ENCODE measurements at regions not wholly inside any gene's neighbourhood (a gene's known extent, or its start where the extent isn't known, plus 50 kb on each side); places are given as distances from the start of the nearest gene placed in this dataset.
"Not testable (repeated sequence)": the region's sequence is repeated elsewhere in the genome, so short reads cannot be mapped to it uniquely, and the experiment has no call there.

DNA sequence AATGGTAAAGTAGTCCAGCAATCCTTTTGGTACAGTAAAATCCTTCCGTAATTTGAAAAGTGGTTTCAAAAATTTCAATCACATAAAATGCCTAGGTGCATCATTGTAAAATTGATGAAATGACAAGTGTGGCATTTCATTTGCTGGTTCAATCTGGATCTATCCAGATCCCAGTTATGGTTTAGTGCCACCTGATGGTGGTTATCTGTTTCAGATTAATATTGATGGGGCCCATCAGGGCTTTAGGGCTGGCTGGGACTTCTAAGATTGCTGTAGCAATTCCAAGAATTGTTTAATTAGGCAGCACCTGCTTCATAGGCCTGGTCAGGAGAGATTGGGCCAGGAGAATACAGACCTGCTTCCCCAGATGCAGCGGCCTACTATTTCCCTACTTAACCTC lies 55.5 kb upstream of the PIK3C3 start:
- DNase-seq (ENCODE audit: low spot score), result no peak

DNA sequence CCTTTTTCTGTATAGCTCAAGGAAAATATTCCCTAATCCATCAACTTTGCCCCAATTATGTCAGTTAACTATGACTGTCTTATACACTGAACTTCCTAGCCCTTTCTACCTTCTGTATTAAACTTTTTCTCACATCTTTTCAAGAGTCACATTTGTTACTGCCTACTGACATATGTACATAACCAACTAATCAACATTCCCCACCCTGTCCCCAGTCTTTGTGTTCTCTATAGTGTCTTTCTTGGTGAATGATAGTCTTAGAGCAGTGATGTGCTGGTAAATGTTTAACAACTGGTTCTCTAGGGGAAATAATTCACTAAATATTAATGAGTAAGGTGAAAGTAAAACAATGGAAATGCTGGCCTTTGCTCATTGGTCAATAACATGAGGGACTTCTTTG lies 61.6 kb upstream of the PIK3C3 start:
- no peak for DNase-seq (ENCODE audit: low spot score)

DNA sequence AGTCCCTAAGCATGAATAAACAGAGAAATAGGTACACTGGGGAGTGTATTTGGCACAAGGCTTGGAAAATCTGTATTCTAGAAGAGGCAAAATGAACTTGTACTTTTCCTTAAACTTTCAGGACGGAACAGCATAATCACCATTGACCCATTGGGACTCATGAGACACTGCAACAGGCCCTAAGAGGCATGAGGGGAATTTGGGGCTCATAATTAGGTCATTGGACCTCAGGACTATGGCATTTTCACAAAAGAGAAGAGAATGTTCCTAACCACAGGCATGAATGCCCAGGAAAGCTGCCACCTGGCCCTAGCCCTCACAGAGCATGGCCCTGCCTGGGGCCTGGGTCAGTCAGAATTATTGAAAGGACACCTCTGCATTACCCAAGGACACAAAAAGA lies 67.9 kb upstream of the PIK3C3 start:
- no peak for DNase-seq (ENCODE audit: low spot score)

DNA sequence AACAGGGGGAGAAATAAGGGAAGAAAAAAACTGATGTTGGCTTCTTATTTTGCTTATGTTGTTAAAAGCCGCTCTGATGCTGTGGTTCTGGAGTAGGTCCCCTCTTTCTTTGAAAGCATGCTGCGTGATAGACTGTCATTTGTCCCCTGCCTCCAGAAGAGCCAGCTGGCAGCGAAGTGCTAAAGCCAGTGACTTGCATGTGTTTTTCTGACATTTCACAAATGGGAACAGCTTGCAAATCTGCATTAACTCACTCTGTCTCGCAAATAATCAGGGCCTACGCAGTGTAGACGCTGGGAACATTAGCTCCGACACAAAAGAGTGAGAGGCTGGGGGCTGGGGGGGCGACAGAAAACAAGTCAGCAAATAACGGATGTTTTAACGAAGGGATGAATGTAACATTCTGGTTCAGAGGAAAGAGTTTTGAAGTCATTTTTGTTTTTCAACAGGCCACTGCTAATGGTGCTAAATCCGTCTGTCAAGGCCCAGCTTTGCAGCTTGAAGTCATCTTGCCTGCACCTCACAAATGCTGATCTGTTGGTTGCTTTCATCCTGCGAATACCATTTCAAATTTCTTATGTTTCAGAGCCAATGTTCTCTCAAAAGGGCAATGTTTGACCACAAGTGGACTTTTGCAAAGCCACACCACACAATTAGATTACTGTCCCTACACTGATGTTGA lies 68.8 kb upstream of the PIK3C3 start:
- DNase-seq (ENCODE audit: low spot score), result no peak

DNA sequence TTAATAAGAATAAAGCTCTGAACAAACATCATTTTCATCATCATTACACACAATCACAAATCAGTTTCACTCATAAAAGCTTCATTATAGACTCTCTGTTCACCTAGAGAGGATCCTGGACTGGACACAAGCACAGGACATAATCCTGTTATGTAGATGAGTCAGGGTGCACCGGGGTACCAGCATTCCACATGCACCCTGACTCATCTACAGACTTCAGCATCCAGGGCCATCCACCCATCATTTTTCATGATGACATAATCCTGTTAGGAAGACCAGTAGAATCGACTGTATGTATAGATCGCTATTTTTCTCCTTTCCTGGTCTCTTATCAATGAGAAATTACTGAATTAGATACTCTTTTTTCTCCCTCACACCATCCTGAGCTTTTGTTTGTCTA lies 73.7 kb upstream of the PIK3C3 start:
- DNase-seq (ENCODE audit: low spot score), result no peak

DNA sequence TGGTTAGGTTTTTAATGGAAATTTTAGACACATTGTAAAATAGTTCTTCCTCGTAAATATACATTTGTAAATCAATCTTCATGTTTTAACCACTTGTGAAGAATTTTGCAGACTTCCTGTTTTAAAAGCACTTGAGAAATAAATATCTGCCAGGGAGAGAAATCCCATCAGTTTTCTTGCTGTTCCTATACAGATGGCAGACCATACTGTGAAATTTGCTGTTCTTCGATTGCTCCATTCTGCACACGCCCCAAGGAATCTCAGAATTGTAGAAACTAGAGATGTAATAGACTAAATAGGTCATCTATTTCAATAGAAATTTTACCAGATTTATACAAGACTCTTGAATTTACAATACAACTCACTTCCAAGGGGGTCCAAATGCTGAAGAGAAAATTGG lies 75.8 kb upstream of the PIK3C3 start:
- DNase-seq (ENCODE audit: low spot score), result no peak

DNA sequence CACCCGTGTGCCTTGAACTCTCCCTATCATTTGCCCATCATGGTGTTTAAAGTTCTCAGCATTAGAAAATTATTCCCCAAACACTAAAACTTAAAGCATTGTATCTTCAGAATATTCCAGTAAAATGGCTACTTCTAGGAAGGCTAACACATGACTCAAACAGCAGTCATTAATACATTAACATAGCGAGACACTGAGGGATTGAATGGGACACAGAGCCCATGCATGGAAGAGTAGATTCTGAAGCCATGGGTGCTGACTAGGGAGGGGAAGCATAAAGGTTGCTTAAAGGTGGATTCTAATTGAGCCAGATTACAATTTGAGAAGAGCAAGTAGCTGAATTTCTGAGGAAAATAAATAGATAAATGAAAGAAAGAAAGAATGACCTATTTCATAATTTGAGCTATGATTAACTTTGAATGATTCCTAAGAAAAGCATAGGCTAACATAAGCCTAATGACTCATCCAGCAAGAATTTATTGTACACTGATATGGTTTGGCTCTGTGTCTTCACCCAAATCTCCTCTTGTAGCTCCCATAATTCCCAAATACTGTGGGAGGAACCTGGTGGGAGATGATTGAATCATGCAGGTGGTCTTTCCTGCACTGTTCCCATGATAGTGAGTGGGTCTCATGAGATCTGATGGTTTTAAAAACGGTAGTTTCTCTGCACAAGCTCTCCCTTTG lies 79.8 kb upstream of the PIK3C3 start:
- no peak for DNase-seq (ENCODE audit: low spot score)

DNA sequence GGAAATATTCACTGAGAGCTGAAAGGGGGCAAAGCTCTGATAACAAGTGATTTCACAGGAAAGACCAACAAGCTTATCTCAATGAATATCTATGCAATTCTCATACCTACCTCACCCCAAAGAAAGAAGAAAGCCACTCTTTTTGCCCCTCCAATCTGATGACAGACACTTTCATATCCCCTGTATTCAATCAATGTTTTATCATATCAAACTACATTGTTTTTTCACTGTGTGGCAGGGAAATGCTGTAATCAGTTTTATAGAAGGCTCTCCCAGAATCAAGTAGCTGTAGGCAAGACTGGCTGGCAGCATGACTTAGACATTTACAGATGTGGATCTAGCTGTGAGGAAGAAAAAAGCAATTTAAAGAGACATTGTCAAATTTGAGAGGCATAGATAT lies 81.3 kb upstream of the PIK3C3 start:
- no peak for DNase-seq (ENCODE audit: low spot score)

DNA sequence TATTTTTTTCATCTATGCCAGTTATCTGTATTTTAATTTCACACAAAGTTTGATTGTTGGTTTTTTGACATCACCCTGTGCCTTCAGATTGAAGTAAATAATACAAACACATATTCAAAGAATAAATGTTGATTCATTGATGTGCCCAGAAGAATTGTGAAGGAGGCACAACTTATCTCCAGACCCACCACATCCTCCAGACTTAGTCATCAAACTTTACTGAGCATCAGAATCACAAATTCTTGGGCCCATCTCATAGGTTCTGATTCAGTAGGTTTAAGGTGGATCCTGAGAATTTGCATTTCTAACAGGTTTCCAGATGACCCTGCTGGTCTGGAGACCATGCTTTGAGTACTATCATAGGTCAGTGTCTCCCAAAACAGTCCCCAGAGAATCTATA lies 82.8 kb upstream of the PIK3C3 start:
- DNase-seq (ENCODE audit: low spot score), result no peak

DNA sequence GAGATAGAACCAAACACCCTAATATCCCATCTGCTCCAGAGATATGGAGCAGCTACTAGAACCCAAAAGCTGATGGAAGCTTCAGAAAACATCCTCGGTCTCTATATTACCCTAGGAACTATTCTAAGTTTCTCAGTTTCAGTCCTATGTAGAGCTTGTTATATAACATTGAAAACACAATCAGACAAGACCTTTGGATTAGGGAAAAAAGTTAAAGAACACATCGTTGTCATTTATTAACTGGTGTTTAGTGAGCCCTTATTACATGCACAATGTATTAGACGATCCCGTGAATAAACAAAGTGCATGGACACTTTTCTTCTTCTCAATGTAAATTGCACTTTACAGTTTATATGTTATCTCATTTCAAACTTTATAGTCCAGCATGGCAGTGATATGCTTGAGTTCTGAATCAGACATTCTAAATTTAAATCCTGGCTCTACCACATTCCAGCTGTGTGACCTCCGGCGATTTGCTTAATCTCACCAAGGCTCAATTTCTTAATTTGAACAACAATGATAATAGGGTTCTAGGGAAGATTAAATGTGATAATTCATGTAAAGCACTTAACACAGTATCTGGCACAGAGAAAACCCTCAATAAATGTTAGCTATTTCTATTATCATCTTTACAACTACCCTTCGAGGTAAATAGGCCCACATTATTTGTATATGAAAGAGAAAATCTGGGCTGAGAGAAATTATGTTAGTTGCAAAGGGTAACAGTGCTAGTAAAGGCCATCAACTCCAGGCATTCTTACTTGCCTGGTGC lies 83.6 kb upstream of the PIK3C3 start:
- no peak for DNase-seq (ENCODE audit: low spot score)

DNA sequence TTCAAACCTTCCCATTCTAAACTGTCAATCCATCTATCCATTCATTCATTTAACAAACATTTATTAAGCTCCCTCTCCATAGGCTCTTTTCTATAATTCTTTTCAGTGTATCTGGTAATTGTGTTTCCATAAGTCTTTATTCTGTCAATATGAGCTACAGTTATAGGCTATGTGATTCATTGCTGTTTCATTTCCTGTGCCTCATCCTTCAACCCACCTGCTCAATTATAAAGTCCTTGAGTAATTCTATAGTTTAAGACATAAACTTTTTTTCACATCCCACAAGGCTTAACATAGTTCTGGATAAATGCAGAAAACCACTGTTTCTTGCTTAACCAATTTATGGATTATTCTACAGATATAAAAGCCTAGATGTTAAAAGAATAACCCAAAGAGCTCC lies 84.2 kb upstream of the PIK3C3 start:
- DNase-seq (ENCODE audit: low spot score), result no peak

DNA sequence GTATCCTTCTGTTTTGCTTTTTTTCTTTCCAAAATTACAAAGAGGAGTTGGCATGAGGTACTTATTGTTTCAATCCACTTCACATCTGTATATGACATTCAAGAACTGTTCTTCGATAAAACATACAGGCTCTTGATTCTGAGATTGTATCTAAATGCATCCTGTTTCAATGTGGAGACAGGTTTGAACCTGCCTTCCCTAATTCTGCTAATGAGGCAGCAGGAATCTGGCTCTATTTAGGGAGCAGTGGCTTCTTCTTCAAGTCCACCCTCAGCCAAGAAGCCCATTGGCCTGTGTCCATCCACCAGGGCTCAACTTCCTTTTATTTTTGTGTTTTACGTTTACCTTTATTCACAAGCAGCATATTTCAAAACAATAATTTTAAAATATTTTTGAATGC lies 84.8 kb upstream of the PIK3C3 start:
- DNase-seq (ENCODE audit: low spot score), result no peak

DNA sequence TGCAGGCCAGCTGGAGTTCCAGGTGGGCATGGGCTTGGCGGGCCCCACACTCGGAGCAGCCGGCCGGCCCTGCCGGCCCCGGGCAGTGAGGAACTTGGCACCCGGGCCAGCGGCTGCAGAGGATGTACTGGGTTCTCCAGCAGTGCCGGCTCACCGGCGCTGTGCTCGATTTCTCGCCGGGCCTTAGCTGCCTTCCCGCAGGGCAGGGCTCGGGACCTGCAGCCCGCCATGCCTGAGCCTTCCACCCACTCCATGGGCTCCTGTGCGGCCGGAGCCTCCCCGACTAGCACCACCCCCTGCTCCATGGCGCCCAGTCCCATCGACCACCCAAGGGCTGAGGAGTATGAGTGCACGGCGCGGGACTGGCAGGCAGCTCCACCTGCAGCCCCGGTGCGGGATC lies 89.2 kb upstream of the PIK3C3 start:
- not testable (repeated sequence) for DNase-seq (ENCODE audit: low spot score)

DNA sequence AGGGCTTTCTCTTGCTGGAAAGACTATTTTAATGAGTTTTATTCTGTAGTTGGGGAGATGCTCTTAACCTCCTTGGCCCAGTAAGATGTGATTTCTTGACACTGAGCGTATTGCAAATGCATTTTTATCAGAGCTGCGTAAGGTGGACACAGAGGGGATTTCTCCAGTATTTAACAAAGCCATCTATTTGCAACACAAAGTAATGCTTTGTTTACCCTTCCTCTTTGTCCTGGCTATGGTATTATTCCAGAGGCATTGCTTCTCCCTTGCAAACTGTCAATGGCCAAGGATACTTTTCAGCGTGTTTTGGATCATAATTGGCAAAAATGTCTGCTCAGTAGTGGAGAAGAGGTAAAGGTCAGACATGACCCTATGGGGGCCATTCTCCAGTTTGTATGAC lies 90.8 kb upstream of the PIK3C3 start:
- DNase-seq (ENCODE audit: low spot score), result no peak

DNA sequence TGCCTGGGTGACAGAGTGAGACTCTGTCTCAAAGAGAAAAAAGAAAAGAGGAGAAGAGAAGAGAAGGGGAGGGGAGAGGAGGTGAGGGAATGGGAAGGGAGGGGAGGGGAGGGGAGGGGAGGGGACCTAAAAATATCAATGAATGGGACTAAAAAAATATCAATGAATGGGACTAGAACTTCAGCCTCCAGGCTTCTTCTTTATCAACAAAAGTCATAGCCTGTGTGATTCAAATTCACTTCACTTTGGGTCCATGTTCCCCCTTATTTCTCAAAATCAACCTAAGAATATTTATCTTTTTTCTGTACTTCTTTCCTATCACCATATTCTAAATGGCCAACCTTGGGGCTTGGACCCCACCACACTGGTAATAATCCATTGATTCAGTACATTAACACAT lies 92.1 kb upstream of the PIK3C3 start:
- no peak for DNase-seq (ENCODE audit: low spot score)

DNA sequence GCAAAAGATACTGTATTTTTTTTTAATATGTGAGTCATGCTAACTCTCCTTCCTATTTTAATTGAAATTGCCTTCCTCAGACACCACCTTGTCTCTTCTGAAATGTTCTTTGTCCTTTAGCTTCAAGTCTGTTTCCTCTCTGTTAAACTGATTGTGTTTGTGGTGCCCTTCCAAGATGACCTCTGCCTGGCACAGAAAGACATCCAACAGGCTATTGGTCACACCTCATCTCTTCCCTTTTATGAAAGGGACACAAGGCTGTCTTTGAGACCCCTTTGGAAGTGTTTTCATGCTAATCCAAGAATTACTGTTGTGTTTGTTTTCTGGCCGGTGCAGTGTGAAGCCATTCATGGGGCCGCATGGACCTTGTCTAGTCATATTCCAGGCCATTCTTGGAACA lies 94.0 kb upstream of the PIK3C3 start:
- no peak for DNase-seq (ENCODE audit: low spot score)

DNA sequence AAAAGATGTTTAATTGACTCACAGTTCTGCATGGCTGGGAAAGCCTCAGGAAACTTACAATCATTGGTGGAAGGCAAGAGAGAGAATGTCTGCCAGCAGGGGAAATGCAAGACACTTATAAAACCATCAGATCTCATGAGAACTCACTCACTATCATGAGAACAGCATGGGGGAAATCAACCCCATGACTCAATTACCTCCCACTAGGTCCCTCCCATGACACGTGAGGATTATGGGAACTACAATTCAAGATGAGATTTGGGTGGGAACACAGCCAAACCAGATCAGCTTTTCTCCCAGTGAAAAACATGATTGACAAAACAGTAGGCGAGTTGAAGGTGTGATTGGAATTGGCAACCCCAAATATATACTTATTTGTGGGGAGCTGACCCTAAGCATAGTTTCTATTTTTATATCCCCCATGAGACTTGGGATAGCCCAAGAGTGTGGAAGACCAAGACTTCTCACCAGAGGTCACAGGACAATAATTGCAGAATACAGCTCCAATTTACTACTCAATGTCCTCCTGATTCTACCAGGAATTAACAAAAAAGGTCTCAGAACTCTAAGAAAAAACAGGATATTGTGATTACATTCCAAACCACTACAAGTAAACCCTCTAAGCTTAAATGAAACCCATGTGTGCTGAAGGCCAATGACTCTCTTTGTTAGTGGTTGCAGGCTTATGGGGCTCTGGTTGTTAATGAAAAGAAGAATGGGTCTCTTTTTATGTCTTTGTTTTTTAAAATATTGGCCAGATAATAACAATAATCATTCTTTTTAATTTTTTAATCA lies 96.1 kb upstream of the PIK3C3 start:
- DNase-seq (ENCODE audit: low spot score), result no peak

DNA sequence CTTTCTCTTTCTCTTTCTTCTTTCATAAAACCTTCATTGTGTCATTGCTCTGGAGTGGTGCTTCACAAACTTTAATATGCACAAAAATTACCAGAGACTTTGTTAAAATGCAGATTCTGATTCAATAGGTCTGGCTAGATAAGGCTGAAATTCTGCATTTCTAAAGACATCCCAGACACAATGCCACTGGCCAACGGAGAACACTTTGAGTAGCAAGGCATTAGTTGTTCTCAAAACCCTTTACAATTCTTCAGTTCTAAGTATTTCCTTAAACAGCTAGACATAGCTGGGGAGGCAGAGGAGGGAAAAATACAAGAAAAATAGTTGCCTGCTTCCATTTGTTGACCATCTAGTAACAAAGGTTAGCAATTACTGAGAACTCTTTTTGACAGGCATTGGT lies 101.8 kb upstream of the PIK3C3 start:
- DNase-seq (ENCODE audit: low spot score), result no peak

DNA sequence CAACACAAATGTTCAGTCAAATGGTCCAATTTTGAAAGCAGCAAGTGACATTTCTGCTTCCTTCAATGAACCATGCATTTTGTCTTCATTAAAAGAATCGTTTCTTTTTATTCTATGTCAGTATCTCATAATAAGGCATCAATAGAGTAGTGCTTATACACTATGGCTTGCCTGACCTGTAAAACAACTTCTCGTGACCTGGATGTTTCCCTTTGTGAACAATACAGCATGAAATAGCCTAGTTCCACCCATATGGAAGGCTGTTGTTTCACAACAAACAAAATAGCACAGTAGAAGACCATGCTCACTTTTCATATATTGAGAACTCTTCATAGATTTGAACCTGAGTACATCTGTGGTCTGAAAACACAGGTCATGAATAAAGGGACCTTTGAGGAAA lies 104.3 kb upstream of the PIK3C3 start:
- no peak for DNase-seq (ENCODE audit: low spot score)

DNA sequence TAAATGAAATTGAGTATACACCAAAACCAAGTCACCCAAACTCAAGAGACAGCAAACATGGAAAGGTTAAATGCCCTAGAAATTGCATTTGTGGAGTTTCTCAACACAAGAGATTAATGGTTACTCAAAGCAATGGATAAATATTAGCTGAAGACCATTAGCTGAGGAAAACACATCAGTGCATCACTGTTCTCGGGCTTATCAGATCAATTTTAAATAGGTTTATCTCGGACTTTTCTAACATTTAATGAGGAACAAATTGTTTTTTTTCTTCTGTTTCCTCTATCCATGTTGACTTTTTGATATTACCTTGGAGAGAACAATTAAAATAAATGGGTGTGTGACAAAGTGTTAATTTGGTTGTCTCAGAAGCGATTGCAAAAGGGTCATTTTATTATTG lies 105.4 kb upstream of the PIK3C3 start:
- DNase-seq (ENCODE audit: low spot score), result no peak

DNA sequence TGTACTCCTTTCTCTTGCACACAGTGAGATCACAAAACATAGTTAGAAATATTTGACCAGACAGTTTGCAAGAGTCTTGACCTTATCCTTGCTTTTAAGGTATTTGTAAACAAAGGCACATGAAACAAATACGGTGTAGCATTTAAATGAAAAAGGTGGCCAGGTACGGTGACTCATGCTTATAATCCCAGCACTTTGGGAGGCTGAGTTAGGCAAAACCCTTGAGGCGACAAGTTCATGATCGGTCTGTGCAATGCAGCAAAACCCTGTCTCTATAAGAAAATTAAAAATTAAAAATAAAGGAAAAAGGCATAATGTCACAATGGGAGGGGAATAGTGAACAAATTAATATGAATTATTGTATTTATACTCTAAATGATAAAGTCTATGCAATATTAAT lies 109.5 kb upstream of the PIK3C3 start:
- no peak for DNase-seq (ENCODE audit: low spot score)

DNA sequence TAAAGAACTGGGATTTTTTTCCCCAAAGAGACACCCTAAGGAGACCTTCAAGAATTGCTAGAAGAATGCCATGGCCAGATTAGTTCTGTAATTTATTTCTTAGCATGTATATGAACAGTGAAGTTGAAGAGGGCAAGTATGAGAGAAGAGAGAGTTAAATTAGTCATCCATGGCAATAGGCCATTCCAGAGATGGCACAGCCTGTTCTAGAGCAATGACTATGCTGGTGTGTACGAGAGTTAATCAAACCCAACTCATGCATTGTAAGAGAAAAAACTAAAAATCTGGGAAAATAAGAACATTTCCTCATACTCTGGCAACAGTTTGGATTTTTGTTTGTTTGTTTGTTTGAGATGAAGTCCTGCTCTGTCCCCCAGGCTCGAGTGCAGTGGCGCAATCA lies 112.1 kb upstream of the PIK3C3 start:
- DNase-seq (ENCODE audit: low spot score), result no peak

All from HT-29 (cell line).